ENCODE measurements at regions not wholly inside any gene's neighbourhood (a gene's known extent, or its start where the extent isn't known, plus 50 kb on each side); places are given as distances from the start of the nearest gene placed in this dataset.

DNA sequence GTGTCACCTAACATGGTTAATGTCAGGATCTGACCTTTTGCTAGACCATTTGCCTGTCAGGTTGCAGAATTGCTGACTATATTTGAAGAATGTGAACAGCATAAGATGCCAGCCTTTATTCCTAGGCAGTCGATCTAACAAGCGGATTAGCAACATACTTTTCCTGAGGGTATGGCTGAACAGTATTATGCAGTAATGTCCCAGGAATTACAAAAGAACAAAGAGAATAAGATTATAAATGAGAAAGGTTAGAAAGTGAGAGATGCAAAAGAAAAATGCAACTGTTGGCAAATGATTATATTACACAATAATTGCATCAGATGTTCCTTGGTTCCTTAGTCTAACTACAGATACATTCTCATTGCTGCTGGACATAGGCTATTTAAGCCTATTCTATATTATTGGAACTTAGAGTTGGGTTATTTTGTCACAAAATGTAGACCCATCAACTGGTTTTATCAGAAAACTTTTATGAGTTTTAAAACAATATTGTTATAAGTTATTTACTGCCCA lies 647.1 kb upstream of the CRIM1 start:
- TF ChIP-seq CTCF (IDR thresholded peaks at IDR 0.05; ENCODE audit: insufficient read depth, low read depth, low read length, missing control alignments): no peak
- DNase-seq (ENCODE audit: low read depth): no peak
- H3K4me3 ChIP-seq (ENCODE audit: low read length): no peak overlapping the region

GRCh38 chr2:35688309-35688708 lies 667.3 kb upstream of the CRIM1 start:
- H3K4me3 ChIP-seq (ENCODE audit: low read length): no peak overlapping the region
- TF ChIP-seq CTCF (IDR thresholded peaks at IDR 0.05; ENCODE audit: insufficient read depth, low read depth, low read length, missing control alignments): no peak
- no peak for DNase-seq (ENCODE audit: low read depth)

DNA sequence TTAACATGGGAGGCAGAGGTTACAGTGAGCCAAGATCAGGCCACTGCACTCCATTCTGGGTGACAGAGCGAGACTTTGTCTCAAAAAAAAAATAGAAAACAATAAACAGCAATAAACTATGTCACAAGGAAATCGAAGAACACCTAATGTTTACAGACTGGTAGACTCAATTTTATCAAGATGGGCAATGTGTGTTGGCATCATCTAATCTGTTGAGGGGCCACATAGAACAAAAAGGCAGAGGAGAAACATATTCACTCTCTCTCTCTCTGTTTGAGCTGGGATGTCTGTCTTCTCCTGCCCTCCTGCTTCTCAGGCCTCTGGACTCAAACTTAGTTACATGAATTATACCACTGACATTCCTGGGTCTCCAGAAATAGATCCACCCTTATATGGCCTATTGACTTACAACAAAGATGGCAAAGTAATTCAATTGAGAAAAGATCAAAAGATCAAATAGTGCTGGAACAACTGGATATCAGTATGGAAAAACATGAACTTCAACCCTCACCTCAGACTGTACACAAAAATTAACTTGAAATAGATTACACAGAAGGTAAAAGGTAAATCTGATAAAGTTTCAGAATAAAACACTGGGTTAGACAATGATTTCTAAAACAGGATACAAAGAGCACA lies 703.8 kb upstream of the CRIM1 start:
- TF ChIP-seq CTCF (IDR thresholded peaks at IDR 0.05; ENCODE audit: insufficient read depth, low read depth, low read length, missing control alignments): no peak
- no peak overlapping the region for H3K4me3 ChIP-seq (ENCODE audit: low read length)
- DNase-seq (ENCODE audit: low read depth): no peak

GRCh38 chr2:35614640-35615039 lies 740.9 kb upstream of the CRIM1 start:
- TF ChIP-seq CTCF (IDR thresholded peaks at IDR 0.05; ENCODE audit: insufficient read depth, low read depth, low read length, missing control alignments): no peak
- H3K4me3 ChIP-seq (ENCODE audit: low read length): no peak overlapping the region
- DNase-seq (ENCODE audit: low read depth): no peak

DNA sequence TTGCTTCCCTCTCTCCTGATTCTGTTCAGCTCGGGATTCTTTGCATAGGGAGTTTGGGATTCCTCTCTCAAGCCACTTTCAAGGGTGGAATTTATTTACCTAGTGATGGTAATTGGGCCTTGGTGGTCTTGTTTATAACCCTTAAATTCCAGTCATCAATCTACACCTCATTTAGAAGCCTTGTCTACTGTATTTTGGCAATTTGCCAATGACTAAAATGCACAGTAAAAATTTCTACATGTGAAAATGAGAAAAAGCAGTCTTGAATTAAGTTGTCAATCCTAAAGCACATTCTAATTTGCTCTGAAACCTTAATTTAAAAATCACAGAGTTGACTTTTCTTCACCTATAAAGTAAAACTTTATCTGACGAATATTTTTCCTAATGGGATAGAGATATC lies 749.2 kb upstream of the CRIM1 start:
- no peak for TF ChIP-seq CTCF (IDR thresholded peaks at IDR 0.05; ENCODE audit: insufficient read depth, low read depth, low read length, missing control alignments)
- H3K4me3 ChIP-seq (ENCODE audit: low read length): no peak overlapping the region
- DNase-seq (ENCODE audit: low read depth): no peak

DNA sequence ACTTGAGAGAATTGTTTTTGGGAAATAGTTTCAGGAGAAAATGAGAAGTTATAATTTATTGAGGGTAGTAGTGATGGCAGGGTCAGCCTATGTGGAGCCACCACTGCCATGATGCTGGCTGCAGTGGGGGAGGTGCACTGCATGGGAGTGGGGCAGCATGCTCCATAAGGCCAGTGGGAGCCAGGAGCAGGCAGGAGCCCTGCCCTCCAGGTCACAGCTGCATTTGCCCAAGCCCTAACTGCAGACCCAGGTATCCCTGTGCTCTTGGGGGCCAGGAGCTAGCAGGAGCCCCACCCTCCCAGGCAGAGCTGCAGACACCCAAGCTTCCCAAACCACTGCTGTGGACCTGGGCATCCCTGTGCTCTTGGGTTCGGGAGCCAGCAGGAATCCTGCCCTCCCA lies 757.3 kb upstream of the CRIM1 start:
- DNase-seq (ENCODE audit: low read depth): no peak
- no peak for TF ChIP-seq CTCF (IDR thresholded peaks at IDR 0.05; ENCODE audit: insufficient read depth, low read depth, low read length, missing control alignments)
- H3K4me3 ChIP-seq (ENCODE audit: low read length): no peak overlapping the region

- no peak for DNase-seq (ENCODE audit: low read depth)
- no peak overlapping the region for H3K4me3 ChIP-seq (ENCODE audit: low read length)
- no peak for TF ChIP-seq CTCF (IDR thresholded peaks at IDR 0.05; ENCODE audit: insufficient read depth, low read depth, low read length, missing control alignments)
These were observed 763.7 kb upstream of the CRIM1 start for GRCh38 chr2:35591886-35592285.
